GM19238 (cell line): ENCODE measurements at regions not wholly inside any gene's neighbourhood (a gene's known extent, or its start where the extent isn't known, plus 50 kb on each side); places are given as distances from the start of the nearest gene placed in this dataset.
"Not testable (repeated sequence)": the region's sequence is repeated elsewhere in the genome, so short reads cannot be mapped to it uniquely, and the experiment has no call there.

Experiments used
- DNase-seq: peaks from one replicate; pipeline ENCODE4 v3.0.0; 2011; ENCODE audit warnings: low spot score; ENCODE audit not compliant: insufficient read length

DNA sequence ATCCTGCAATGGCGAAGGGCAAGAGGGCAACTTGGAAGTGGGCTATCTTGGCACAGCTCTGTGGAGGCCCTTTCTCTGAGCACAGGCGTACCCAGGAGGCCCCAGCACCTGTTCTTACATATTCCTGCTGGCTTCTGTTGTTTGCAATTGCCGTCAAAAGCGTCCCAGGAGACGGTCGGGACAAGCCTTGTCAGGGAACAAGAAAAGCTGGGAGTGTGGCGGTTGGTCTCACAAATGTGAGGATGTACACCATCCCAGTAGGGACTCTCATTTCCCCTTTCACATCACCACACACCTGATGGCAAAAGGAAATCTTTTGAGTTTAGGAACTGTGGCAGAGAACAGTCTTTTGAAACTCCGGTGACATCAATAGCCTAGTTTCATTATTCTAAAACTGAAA is 94.7 kb upstream of the EFEMP1 start:
- no peak for DNase-seq

DNA sequence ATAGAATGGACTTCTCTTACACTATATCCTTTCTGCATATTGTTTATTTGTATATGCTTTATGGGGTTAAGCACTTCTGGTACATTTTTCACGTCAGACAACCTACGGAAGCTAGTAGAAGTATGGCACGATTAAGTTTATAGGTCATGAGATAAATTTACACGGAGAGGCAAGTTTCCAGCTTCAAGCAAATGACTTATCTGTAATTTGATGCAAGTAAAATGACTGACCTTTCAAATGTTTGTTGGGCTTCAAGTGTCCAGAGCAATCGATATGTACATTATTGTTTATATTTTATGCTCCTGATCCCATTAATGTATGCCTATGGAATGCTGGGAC is 97.5 kb upstream of the EFEMP1 start:
- no peak for DNase-seq

DNA sequence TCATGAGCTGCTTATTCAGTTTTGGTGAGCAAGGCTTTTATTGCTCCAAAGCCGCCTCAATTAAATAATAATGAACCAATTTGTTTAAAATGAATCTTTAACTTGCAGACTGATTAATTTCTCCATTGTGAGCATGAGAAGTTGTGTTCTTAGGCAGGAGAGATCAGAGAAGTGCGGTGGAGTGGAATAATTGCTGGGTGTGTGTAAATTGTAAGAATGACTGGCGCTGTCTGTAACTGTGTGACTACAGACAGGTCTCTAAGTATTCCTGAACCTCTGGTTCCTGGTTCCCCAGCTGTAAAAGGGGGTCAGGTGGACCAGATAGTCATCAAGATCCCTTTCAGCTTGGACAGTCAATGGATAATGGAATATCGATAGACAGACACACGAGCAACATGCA is 98.0 kb upstream of the EFEMP1 start:
- no peak for DNase-seq

DNA sequence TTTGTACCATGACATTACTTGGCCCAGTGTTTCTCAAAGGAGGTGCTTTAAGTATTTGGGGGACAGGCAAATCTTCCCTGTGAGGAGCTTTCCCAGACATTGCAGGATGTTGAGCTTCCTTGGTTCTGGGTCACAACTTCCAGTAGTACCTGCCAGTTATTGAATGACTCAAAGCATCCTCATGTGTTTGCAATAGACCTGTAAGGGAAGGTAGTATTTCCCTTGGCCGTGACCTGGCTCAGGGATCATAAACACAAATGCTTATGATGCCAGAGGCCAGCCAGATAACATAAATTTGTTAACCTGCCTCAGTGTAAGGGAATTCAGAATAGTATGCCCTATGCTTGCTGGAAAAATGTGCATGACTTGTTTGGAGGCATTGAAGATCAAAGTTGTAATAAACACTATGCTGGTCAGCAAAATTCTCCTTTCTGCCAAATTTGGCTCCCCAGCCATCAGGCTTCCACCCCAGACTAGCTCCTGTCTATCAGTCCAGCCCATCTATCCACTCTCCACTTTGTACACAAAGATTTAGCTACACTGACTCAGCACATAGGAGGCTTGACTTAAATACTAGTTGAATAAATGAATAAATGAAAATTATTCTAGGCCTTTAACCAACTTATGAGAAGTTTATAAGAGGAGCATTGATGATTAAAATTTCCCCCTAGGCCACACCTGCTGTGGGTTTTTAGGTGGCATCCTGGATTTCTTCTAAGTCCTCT is 102.0 kb upstream of the EFEMP1 start:
- no peak for DNase-seq

DNA sequence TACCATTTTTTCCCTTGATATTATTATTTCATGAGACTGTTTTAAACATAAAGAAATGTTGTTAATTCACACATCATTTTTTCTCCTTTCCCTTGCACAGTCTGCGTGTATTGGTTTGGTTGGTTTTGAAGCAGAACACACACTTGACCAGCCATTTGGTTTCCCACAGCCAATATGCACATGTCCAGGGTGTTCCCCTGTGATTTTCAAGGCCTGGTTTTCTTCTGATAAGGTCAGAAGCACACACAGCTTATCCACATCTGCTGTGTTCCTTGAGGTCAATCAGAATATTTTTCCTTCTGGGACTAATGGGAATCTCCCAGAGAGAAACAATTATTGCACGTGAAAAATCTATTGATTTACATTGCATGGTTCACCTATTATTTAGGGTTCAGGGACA is 103.2 kb upstream of the EFEMP1 start:
- DNase-seq = no peak

DNA sequence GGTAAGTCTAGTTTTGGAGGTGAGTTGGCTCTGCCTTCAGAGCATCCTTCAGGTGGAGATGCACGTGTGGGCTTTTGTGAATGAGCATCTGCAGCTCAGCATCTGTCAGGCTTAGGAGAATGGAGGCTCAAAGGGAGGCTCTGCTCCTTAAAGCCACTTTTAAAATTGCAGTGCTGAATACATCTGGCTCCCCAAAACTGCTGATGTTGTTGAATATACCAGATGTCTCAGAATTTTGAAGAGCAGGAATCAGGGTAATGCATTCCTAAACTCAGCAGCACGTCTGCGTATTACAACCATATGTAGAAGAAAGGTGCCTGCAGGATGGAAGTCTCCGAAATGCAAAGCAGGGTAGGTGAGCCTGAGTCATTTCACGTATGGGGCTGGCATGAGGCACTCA is 106.5 kb upstream of the EFEMP1 start:
- DNase-seq = no peak

DNA sequence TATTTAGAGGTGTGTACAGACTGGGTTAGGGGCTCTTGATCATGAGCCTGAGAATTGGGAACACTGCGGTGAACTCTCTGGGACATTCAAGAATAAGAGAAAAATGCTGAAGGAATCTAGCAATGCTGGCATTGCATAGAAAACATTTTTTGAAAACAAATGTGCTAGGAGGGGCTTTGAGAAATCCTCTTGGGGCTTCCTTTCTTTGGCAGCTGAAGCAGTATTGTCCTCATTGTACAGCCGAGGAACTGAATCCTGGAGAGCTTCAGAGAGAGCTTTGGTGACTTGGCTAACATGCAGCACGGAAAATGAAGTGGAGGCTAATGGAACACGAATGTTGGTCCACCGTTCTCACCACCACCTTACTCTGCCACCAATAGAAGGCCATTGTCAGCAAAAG is 107.3 kb upstream of the EFEMP1 start:
- DNase-seq = no peak

DNA sequence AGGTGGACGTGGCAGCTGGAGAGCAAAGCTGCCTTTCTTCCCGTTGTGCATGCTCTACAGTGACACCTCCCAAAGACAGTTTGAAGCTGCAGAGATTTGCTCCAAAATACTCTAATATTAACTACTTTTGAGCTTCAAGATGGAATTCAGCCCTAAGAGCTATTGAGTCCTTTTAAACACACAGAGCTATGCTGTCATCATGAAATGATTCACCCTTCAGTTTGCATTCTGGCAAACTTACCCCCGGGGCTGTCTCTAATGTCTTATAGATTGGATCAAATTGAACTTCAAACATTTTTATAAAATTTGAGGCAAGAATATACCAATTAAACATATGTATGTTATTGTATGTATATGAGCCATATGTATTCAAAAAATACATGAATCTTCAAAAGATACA is 110.7 kb upstream of the EFEMP1 start:
- DNase-seq = no peak

DNA sequence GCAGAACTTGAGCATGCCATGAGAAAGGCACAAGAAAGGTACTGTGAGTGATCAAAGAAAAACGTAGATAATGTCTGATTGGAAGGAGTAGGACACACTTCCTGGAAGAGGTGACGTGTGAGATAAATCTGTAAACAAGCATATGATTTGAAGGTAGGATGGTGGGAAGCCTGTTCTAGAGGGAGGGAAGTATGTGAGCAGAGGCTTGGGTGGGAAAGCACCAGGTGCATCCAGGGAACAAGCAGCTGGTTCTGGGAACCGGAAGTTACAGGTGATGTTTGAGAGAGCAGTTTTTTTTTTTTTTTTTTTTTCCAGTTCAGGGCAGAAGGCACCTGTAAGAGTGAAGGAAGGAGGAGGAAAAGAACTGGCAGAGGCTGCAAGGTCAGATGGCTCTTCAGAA is 116.6 kb upstream of the EFEMP1 start:
- no peak for DNase-seq

DNA sequence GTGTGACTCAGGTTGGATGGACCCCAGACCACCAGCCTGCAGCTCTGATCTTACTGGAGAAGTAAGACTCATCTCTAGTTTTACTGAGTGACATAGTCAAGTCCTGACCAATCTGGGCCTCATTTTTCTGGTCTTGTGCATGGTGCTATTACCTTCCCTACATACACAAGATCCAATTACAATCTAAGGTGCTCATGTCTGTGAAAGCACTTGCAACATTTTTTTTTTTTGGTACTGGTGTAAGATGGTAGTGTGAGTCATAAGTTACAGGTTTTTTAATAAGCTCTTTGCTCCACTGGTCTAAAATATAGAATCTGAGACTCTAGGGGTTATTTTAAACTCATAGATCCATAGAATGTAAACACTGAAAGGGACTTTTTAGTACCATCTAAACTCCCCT is 117.3 kb upstream of the EFEMP1 start:
- no peak for DNase-seq

DNA sequence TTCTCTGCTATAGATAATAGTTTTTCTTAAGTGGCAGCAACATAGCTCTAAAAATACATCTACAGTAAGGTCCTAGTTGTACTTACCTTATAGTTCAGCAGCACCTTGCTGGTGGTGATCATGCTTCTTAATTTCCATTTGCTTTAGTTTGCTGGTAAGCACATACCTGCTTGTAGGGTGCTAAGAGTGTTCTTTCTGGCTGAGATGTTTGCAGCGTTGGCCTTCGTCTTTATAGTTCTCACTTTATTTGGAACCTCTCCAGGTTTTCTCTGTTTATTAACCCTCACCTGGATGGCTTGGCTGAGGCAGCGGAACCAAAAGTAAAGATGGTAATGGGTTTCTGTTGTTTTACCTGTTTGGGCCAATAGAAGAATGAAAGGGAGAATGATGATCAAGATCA is 123.6 kb upstream of the EFEMP1 start:
- no peak for DNase-seq

DNA sequence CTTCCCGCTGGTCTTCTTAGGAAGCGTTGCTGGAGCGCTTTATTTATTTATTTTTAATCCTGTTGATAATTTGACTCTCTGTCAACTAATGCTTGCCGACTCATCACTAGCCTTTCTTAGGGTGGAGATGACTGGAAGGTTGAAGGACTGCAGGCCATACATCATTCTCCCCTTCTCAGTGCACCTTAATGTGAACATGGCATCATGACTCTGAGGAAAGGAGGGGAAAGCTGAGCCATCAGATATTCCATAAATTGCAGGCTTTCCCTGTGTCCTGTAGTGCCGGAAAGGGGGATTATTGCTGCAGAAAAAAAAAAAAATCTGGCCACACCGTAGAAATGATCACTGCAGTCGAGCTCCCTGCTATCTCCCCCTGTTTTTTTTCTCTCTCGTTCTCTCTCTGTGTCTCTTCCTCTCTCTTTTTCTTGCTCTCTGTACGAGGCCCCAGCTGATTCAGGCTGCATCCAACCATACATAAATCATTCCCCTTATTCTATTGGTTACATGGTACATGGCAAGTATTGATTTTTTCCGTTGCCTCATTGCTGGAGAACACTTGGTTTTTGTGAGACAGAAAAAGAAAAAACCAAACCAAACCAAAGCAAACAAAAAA is 125.8 kb upstream of the EFEMP1 start:
- DNase-seq = no peak

DNA sequence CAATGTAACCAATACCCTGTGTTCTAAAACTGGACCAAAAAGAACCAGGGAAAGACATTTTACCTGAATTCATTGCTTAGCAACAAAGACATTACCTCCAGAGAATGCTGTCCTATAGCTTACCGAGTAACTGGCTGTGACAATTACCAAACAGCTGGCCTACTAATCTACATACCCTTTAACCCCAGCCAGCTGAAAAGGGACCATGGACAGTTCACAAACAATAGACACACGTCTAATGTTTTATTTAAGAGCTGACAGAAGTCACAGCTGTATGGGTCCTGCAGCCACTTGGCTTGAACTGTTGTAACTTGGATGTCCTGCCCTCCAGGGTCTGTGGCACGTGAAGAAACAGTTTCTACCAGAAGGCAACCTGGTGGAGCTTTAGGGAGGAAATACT is 130.1 kb upstream of the EFEMP1 start:
- no peak for DNase-seq

DNA sequence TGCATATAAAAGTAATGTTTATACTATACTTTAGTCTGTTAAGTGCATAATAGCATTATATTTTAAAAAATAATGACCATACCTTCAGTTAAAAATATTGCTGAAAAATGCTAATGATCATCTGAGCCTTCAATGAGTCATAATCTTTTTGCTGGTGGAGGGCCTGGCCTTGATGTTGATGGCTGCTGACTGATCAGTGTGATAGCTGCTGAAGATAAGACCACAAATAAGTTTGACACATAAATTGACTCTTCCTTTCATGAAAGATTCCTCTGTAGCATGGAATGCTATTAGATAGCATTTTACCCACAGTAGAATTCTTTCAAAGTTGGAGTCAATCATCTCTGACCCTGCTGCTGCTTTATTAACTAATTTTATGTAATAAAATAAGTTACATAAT is 128.4 kb upstream of the CCDC85A start:
- no peak for DNase-seq

DNA sequence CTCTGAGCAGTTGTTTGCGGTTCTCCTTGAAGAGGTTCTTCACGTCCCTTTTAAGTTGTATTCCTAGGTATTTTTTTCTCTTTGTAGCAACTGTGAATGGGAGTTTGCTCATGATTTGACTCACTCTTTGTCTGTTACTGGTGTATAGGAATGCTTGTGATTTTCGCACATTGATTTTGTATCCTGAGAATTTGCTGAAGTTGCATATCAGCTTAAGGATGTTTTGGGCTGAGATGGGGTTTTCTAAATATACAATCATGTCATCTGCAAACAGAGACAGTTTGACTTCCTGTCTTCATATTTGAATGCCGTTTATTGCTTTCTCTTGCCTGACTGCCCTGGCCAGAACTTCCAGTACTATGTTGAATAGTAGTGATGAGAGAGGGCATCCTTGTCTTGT is 122.5 kb upstream of the CCDC85A start:
- not testable (repeated sequence) for DNase-seq

DNA sequence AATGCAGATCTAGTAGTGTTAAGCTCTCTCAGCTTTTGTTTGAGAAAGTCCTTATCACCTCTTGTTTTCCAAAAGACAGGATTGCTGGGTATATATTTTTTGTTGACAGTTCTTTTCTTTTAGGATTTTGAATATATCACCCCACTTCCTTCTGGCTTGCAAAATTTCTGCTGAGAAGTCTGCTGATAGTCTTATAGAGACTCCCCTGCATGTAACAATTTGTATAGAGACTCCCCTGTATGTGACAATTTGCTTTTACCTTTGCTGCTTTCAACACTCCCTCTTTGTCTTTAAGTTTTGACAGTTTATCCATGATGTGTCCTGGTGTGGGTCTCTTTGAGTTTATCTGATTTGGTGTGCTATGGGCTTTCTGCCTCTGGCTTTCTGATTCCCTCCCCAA is 115.0 kb upstream of the CCDC85A start:
- DNase-seq = no peak

DNA sequence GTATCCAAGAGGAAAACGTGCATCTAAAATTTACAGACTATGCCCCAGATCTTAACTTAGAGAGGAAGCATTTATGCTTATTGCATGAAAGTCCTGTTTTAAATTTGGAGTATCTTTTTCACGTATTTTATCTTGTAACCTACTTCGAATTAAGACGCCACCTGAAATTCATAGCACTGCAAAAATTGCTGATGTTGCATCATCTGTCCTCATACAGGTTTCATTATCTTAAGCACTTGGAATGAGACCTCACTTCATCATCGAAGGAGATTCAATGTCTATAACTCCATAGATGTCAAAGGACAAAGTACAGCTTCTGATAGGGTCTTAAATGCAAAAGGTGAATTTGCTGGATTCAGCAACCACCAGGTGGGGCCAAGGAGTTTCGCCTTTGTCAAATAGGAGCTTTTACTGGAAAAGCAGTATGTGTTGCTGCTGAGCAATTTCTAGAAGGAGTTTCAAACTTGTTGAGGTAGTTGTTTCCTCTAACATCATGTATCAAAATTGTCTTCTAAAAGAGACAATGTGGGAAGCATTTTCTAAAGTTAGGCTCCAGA is 106.4 kb upstream of the CCDC85A start:
- DNase-seq = no peak

DNA sequence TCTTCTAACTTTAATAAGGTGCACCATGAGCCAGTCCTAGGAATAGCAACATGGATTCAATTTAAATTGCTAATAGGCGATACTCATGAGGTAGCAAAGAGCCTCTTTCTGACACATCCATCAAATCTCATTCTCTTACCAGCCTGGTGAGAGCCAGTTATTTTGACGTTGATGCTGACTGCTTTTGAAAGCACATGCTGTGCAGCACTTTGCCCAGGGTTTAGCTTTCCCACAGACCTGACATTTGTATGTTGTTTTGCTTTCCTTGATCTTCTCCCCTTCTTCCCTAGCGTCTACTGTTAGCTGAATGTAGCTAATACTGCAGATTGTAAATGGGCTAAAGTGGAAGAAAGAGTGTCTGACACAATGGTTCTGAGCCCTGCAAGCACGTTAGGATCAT is 101.1 kb upstream of the CCDC85A start:
- no peak for DNase-seq

DNA sequence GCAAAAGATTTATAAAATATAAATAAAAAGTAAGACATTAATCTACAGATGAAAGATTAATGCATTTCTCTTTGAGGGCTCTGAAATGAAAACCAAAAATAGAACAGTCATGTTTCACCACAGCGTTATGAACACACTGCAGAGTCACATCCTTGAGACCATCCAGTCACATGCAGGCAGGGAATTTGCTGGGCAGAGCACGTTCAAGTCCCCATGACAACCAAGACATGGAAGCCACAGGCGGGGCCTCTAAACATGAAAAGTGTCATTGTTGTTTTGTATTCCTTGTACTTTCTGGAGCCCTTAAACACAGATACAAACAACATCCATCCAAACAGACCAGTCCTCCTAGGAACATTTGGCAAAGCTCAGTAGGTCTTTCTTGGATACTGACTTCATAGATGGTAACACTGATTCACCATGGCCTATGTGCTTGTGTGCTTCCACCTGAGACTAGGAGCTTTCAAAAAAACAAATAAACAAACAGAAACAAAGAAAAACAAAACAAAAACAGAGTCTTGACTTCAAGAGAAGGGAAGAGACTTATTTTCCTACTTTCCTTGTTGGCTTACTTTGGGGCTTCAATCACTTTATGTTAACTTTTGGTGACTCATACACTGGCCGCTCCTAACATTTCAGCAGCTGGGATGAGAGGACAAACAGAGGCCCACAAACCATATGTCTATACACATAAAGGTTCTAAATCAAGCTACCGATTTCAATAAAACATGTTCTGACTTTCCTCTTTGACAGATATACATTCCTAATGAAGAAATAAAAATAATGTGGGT is 99.5 kb upstream of the CCDC85A start:
- DNase-seq = no peak

DNA sequence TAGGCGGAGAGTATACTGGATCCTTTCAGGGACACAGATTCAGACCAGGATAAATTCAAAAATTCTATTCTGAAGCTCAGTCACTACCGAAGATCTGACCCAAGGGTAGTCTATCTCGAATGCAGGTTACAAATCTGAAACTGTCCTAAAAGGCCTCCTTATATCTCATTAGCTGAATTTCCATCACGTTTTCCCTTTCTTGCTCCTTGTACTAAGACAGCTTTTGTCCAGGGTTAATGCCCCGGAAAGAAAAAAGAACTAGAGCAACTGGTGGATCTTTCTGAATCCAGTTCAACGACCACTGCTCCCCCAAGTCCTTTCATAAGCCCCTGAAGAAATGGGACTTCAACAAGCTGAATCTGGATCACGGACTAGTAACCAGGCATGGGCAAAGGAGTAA is 97.5 kb upstream of the CCDC85A start:
- DNase-seq = no peak

DNA sequence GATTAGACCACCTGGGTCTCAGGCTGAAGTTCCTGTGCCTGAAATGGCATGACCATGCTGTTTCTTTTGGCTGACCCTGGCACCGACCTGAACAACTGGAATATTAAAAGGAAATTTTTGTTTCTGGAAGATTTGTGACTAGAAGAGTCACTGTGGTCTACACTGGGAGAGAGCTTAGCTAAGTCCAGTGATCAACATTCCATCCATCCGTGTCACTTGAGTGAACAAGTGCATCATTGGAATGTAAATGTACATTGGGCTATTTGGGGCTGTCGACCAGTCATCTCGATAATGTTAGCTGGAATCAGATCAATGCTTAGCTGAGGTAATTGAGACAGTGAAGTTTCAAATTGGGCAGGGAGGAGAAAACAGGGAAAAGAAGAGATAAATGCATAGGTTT is 95.4 kb upstream of the CCDC85A start:
- DNase-seq = no peak

DNA sequence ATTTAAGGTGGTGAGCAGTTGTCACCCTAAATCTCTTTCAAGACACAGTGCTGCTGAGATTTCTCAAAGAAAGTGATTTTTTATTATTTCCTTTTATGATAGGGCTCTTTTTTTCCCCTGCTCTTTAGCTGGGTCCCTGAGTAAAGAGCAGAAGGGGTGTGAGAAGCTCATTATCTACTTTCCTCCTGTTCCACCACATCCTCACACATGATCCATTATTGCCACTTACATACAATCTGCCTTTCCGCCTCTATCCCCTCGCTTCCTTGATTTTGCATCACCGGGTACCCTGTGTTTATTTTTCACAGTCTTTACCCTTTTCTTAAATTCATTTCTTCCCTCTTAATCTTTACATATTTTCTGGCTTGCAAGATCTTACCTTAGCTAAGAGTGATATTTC is 93.9 kb upstream of the CCDC85A start:
- DNase-seq = no peak

DNA sequence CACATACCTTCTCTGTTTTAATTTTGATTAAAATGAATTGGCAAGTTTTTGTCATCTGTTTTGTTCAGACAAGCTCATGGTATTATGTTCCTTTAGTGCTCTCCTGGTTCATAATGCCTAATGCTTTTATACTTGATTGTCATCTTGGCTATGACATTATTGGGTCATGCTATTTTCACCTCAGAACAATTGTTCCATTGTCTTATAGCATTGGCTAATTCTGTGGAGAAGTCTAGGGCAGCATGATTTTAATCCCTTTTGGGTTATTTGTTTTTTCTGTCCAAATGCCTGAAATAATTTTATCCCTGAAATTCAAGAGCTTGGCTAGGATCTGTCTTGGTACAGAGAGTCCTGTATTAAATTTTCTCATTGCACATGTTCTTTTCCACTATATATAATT is 83.8 kb upstream of the CCDC85A start:
- no peak for DNase-seq
